ENCODE measurements at regions not wholly inside any gene's neighbourhood (a gene's known extent, or its start where the extent isn't known, plus 50 kb on each side); places are given as distances from the start of the nearest gene placed in this dataset.
A peak's percentile ranks its signal among the peaks of the same experiment; 100 is the strongest.

GRCh38 chrX:33415459-33415858 lies 204.1 kb upstream of the DMD start:
- Mint-ChIP-seq H3K4me1 (ENCODE audit: low read depth) (no peaks in the 10 kb centered on the region), H3K9me3 (ENCODE audit: low read depth) (peaks cover 20% of the 10 kb centered on the region), H3K36me3 (ENCODE audit: insufficient read depth) (no peaks in the 10 kb centered on the region), H3K4me3 (ENCODE audit: low read depth) (no peak overlapping the region), H3K27ac (no peak overlapping the region), H3K27me3 (no peaks in the 10 kb centered on the region)
- TF ChIP-seq CTCF (IDR thresholded peaks at IDR 0.05; ENCODE audit: unreplicated experiment), result no peak
- DNase-seq (ENCODE audit: low spot score, unreplicated experiment), result no peak

DNA sequence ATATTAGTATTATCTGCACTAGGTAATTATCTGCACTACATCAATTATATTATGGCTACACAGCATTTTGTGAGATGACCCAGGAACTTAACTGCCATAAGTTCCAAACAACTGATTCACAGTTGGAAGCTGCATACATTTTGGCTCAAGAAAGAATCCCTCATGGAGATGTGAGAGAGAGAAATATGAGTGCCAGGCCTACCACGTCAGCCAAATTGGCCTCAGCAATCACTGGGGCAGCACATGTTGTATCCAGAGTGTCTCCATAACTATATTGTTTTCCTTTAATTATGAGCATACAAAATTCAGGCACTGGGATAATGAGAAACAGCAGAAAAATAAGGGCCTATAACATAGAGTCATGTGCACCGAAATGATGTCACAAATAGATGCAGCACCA lies 174.2 kb upstream of the DMD start:
- no peaks in the 10 kb centered on the region for H3K27me3 Mint-ChIP-seq
- H3K36me3 Mint-ChIP-seq (ENCODE audit: insufficient read depth), result no peaks in the 10 kb centered on the region
- H3K4me3 Mint-ChIP-seq (ENCODE audit: low read depth), result no peak overlapping the region
- no peak for TF ChIP-seq CTCF (IDR thresholded peaks at IDR 0.05; ENCODE audit: unreplicated experiment)
- H3K4me1 Mint-ChIP-seq (ENCODE audit: low read depth), result no peaks in the 10 kb centered on the region
- no peak for DNase-seq (ENCODE audit: low spot score, unreplicated experiment)
- no peaks in the 10 kb centered on the region for H3K9me3 Mint-ChIP-seq (ENCODE audit: low read depth)
- no peak overlapping the region for H3K27ac Mint-ChIP-seq

GRCh38 chrX:33379839-33380238 lies 168.5 kb upstream of the DMD start:
- DNase-seq (ENCODE audit: low spot score, unreplicated experiment), result no peak
- TF ChIP-seq CTCF (IDR thresholded peaks at IDR 0.05; ENCODE audit: unreplicated experiment), result no peak
- no peaks in the 10 kb centered on the region for H3K36me3 Mint-ChIP-seq (ENCODE audit: insufficient read depth)
- no peak overlapping the region for H3K27ac Mint-ChIP-seq
- peaks cover 3% of the 10 kb centered on the region for H3K9me3 Mint-ChIP-seq (ENCODE audit: low read depth)
- no peak overlapping the region for H3K4me3 Mint-ChIP-seq (ENCODE audit: low read depth)
- no peaks in the 10 kb centered on the region for H3K27me3 Mint-ChIP-seq
- no peaks in the 10 kb centered on the region for H3K4me1 Mint-ChIP-seq (ENCODE audit: low read depth)

DNA sequence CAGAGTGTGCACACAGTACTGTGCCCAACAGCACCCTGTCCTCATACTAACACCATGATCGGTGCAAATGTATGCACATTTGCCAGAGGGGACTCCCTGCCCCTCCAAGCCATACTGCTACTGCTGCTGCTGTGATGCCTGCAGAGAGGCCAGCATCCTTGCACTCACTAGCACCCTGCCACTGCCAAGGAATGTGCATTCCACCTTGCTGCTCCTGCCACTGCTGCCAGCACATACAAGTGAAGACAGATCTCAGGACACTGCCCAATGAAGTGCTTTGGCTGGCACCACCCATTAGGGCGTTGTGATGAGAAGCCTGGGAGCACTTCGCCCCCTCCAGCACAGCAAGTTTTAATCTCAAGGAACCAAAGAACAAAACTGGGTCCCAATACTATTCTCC lies 146.3 kb upstream of the DMD start:
- Mint-ChIP-seq H3K4me3 (ENCODE audit: low read depth) (no peak overlapping the region), H3K4me1 (ENCODE audit: low read depth) (no peaks in the 10 kb centered on the region), H3K27me3 (no peaks in the 10 kb centered on the region), H3K36me3 (ENCODE audit: insufficient read depth) (peaks cover 1% of the 10 kb centered on the region), H3K9me3 (ENCODE audit: low read depth) (peaks cover 17% of the 10 kb centered on the region), H3K27ac (no peak overlapping the region)
- DNase-seq (ENCODE audit: low spot score, unreplicated experiment), result no peak
- TF ChIP-seq CTCF (IDR thresholded peaks at IDR 0.05; ENCODE audit: unreplicated experiment), result no peak

- Mint-ChIP-seq H3K4me3 (ENCODE audit: low read depth) (peak overlapping the region; percentile 15), H3K9me3 (ENCODE audit: low read depth) (peaks cover 7% of the 10 kb centered on the region)
- DNase-seq (ENCODE audit: low spot score, unreplicated experiment), result no peak
Measured at GRCh38 chrX:33339219-33339618, 127.9 kb upstream of the DMD start.

More at GRCh38 chrX:33339219-33339618, 127.9 kb upstream of the DMD start:
- peaks cover 3% of the 10 kb centered on the region for H3K27me3 Mint-ChIP-seq
- H3K36me3 Mint-ChIP-seq (ENCODE audit: insufficient read depth), result no peaks in the 10 kb centered on the region
- peaks cover 14% of the 10 kb centered on the region for H3K4me1 Mint-ChIP-seq (ENCODE audit: low read depth)
- H3K27ac Mint-ChIP-seq, result no peak overlapping the region
- no peak for TF ChIP-seq CTCF (IDR thresholded peaks at IDR 0.05; ENCODE audit: unreplicated experiment)

All from progenitor cell of endocrine pancreas (in vitro differentiated cells).